Activated B cell treated with CpG ODN at 0.5 μM for 24 hours (primary cell): ENCODE measurements at regions not wholly inside any gene's neighbourhood (a gene's known extent, or its start where the extent isn't known, plus 50 kb on each side); places are given as distances from the start of the nearest gene placed in this dataset.

Experiments
- ATAC-seq: fragments of 200-7000 bp; cut with Tn5 transposase; one replicate; pipeline ENCODE4 v1.10.0; 2021; ENCODE audit warnings: low read depth, mild to moderate bottlenecking, moderate library complexity
- CTCF ChIA-PET: fragments of 350-600 bp; sonication (Branson Sonifier 250); formaldehyde crosslinking; loops from one replicate; lab custom pipeline; 2021; ENCODE audit warnings: antibody characterized with exemption; lab: Charles Lee
- POLR2A ChIA-PET: fragments of 350-600 bp; sonication (Branson Sonifier 250); formaldehyde crosslinking; loops from one replicate; lab custom pipeline; 2021; ENCODE audit warnings: antibody characterized with exemption; lab: Charles Lee
- DNase-seq: peaks from one replicate; pipeline ENCODE4 v3.0.0; 2022
- H3K27ac Mint-ChIP-seq: one replicate; pipeline ENCODE4 v1.8.0; 2020; ENCODE audit warnings: mixed read lengths
- H3K27me3 Mint-ChIP-seq: one replicate; pipeline ENCODE4 v1.8.0; 2021; ENCODE audit warnings: mixed read lengths
- H3K36me3 Mint-ChIP-seq: one replicate; pipeline ENCODE4 v1.8.0; 2021; ENCODE audit warnings: low read depth, mixed read lengths
- H3K4me1 Mint-ChIP-seq: one replicate; pipeline ENCODE4 v1.8.0; 2021; ENCODE audit warnings: mixed read lengths
- H3K4me3 Mint-ChIP-seq: one replicate; pipeline ENCODE4 v1.8.0; 2020; ENCODE audit warnings: mild to moderate bottlenecking, mixed read lengths
- H3K9me3 Mint-ChIP-seq: one replicate; pipeline ENCODE4 v1.8.0; 2020; ENCODE audit warnings: mixed read lengths
- intact Hi-C: fragments of 100-400 bp; cut with micrococcal nuclease; formaldehyde crosslinking; loops from one replicate; pipeline ENCODE4 v1.15.1; 2024
- TF ChIP-seq, protein P1 (sequence below): fragments of 200-600 bp; IDR thresholded peaks from one replicate; pipeline ENCODE4 v1.8.0; 2022; ENCODE audit warnings: antibody characterized with exemption, mild to moderate bottlenecking

DNA sequence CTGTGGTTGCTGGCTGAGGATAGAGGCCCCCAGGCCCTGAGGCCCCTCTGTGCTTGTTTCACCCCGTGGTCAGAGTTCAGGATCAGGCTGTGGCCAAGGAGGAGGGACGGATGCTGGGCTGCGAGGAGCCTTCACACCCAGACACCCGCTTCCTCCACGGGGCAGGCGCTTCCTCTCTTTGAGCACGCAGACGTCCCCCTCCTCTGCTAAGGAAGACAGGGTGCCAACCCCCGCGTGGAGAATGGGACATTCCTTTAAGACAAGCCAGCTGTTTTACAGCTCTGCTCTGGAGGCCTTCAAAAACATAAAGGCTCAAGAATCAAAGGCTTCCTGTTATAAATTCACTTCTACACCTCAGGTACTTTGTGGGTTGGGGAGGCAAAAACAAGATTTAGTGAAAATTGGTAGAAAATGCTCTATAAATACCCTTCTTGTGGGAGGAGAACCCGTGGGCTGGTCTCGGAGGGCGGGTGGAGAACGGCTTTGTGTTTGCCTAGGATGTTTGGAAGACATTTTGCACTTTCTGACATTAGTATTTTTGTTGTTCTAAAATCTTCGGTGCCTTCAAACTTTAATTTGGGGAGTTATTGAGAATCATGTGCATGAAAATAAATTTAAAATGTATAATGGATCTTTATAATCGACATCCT, 60.8 kb upstream of the FOXF1 start:
- DNase-seq (no peak), ATAC-seq (no peak)
- ChIA-PET CTCF (no interaction called here), POLR2A (no interaction called here)
- H3K36me3 Mint-ChIP-seq: no peaks in the 10 kb centered on the region
- intact Hi-C loops: no loop called here
- peaks cover 3% of the 10 kb centered on the region for H3K9me3 Mint-ChIP-seq
- no peak overlapping the region for H3K4me3 Mint-ChIP-seq
- H3K4me1 Mint-ChIP-seq: no peaks in the 10 kb centered on the region
- no peak overlapping the region for H3K27ac Mint-ChIP-seq
- peaks cover 27% of the 10 kb centered on the region for H3K27me3 Mint-ChIP-seq
- TF ChIP-seq, protein P1, sequence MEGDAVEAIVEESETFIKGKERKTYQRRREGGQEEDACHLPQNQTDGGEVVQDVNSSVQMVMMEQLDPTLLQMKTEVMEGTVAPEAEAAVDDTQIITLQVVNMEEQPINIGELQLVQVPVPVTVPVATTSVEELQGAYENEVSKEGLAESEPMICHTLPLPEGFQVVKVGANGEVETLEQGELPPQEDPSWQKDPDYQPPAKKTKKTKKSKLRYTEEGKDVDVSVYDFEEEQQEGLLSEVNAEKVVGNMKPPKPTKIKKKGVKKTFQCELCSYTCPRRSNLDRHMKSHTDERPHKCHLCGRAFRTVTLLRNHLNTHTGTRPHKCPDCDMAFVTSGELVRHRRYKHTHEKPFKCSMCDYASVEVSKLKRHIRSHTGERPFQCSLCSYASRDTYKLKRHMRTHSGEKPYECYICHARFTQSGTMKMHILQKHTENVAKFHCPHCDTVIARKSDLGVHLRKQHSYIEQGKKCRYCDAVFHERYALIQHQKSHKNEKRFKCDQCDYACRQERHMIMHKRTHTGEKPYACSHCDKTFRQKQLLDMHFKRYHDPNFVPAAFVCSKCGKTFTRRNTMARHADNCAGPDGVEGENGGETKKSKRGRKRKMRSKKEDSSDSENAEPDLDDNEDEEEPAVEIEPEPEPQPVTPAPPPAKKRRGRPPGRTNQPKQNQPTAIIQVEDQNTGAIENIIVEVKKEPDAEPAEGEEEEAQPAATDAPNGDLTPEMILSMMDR: no peak

DNA sequence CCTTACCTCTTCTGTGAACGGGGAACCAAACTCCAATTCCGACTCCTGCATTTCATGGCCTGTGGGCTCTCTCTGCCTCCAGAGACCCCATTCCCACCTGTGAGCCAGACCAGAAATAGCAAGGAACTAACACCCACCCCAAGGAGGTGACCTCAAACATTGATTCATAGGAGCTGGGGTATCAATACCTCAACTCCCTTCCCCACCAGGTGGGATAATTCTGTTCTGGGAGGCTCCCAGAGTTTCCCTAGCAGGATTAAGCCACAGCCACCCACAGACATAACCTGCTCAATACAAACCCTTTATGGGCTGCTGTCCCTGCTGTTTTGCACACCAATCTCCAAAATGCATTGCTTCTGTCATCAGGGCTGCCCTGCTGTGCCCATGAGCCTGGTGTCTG, 59.6 kb upstream of the FOXF1 start:
- no peak overlapping the region for H3K4me3 Mint-ChIP-seq
- H3K4me1 Mint-ChIP-seq: no peaks in the 10 kb centered on the region

DNA sequence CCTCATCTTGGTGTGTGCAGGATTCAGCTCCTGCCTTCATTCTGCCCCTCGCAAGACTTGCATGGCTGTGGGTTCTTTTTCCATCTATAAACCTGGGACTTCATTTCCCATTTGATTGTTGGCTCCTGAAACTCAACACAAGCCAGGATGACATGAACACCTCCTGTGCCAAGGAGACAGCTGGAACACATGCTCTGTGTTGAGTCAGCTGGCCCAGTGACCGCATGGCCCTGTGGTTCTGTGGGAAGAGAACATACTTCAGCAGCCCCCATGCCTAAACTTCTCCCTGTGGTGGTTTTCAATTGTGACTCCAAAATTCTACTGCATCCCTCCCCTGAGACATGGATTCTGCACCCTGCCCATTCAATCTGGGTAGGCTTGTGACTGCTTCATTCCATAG, 57.9 kb upstream of the FOXF1 start:
- Mint-ChIP-seq H3K9me3 (peaks cover 3% of the 10 kb centered on the region), H3K4me1 (no peaks in the 10 kb centered on the region), H3K4me3 (no peak overlapping the region), H3K27ac (no peak overlapping the region), H3K27me3 (peaks cover 22% of the 10 kb centered on the region), H3K36me3 (no peaks in the 10 kb centered on the region)
- POLR2A ChIA-PET: no interaction called here
- CTCF ChIA-PET: no interaction called here
- no peak for DNase-seq
- intact Hi-C loops: no loop called here
- no peak for ATAC-seq
- TF ChIP-seq, protein P1: no peak

More for the DNA sequence above, 59.6 kb upstream of the FOXF1 start:
- ChIA-PET POLR2A (no interaction called here), CTCF (no interaction called here)
- Mint-ChIP-seq H3K27me3 (peaks cover 27% of the 10 kb centered on the region), H3K36me3 (no peaks in the 10 kb centered on the region), H3K9me3 (peaks cover 3% of the 10 kb centered on the region), H3K27ac (no peak overlapping the region)
- intact Hi-C loops: no loop called here
- DNase-seq (no peak), ATAC-seq (no peak)
- TF ChIP-seq, protein P1: no peak

DNA sequence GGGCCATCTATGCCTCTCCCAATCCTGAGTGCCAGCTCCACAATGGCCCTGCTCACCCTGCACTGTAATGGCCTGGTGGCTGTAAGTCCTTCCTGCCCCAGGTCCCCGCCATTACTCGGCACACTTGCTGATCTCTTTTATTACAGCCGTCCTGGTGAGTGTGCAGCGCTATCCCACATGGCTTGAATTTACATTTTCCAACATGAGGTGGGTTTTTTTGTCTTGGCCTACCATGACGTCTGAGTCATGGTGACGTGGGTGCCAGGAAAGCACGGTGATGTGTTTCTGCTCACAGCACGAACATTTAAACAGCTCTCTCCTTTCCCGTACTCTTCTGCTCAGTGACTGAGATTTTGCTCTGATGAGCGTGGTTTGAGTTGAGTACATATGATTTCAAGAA, 55.2 kb upstream of the FOXF1 start:
- ChIA-PET POLR2A (no interaction called here), CTCF (no interaction called here)
- Mint-ChIP-seq H3K27ac (no peak overlapping the region), H3K4me1 (no peaks in the 10 kb centered on the region), H3K9me3 (peaks cover 3% of the 10 kb centered on the region), H3K36me3 (no peaks in the 10 kb centered on the region), H3K27me3 (peaks cover 24% of the 10 kb centered on the region), H3K4me3 (no peak overlapping the region)
- no peak for ATAC-seq
- DNase-seq: no peak
- intact Hi-C loops: no loop called here
- TF ChIP-seq, protein P1: no peak

DNA sequence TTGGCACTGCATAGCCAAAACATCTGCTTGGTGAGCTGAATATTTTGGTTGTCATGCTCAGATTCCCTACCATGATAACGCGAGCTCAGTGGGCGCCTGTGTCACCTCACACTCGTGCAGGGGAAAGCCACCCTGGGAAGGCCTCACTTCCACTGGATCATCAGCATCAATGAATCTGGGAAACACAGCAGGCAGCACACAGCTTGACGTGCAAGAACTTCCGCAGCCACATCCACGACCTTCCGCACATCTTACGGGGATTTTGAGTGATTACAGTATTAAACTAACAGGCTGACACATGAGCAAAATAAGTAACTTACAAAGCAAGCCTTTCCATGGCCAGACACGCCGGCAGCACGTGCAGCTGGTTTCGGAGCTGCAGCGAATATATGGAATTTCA, 54.7 kb upstream of the FOXF1 start:
- ChIA-PET CTCF (no interaction called here), POLR2A (no interaction called here)
- H3K27ac Mint-ChIP-seq: no peak overlapping the region
- H3K36me3 Mint-ChIP-seq: no peaks in the 10 kb centered on the region
- H3K9me3 Mint-ChIP-seq: peaks cover 3% of the 10 kb centered on the region
- H3K4me3 Mint-ChIP-seq: no peak overlapping the region
- ATAC-seq (no peak), DNase-seq (no peak)
- no peaks in the 10 kb centered on the region for H3K4me1 Mint-ChIP-seq
- peaks cover 26% of the 10 kb centered on the region for H3K27me3 Mint-ChIP-seq
- TF ChIP-seq, protein P1: no peak
- intact Hi-C loops: no loop called here
